Loucy (cell line): ENCODE measurements at regions not wholly inside any gene's neighbourhood (a gene's known extent, or its start where the extent isn't known, plus 50 kb on each side); places are given as distances from the start of the nearest gene placed in this dataset.

Experiments
- EZH2phosphoT487 ChIP-seq: fragments of 200-600 bp; IDR thresholded peaks from 2 replicates; pipeline ENCODE4 v1.6.1; 2018; ENCODE audit warnings: antibody characterized with exemption, mild to moderate bottlenecking, moderate library complexity, borderline replicate concordance
- TF ChIP-seq, protein P1 (sequence below): fragments of 200-600 bp; sonication (generic); conservative IDR thresholded peaks from 2 replicates; pipeline ENCODE4 v1.5.1; 2014; ENCODE audit warnings: mild to moderate bottlenecking, antibody characterized with exemption, low read length

GRCh38 chr4:54586320-54586955 is 71.3 kb upstream of the KIT start:
- TF ChIP-seq, protein P1, sequence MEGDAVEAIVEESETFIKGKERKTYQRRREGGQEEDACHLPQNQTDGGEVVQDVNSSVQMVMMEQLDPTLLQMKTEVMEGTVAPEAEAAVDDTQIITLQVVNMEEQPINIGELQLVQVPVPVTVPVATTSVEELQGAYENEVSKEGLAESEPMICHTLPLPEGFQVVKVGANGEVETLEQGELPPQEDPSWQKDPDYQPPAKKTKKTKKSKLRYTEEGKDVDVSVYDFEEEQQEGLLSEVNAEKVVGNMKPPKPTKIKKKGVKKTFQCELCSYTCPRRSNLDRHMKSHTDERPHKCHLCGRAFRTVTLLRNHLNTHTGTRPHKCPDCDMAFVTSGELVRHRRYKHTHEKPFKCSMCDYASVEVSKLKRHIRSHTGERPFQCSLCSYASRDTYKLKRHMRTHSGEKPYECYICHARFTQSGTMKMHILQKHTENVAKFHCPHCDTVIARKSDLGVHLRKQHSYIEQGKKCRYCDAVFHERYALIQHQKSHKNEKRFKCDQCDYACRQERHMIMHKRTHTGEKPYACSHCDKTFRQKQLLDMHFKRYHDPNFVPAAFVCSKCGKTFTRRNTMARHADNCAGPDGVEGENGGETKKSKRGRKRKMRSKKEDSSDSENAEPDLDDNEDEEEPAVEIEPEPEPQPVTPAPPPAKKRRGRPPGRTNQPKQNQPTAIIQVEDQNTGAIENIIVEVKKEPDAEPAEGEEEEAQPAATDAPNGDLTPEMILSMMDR: no peak
- TF ChIP-seq EZH2phosphoT487: no peak
